GM12878 (cell line): ENCODE measurements at regions not wholly inside any gene's neighbourhood (a gene's known extent, or its start where the extent isn't known, plus 50 kb on each side); places are given as distances from the start of the nearest gene placed in this dataset.

Experiments used
- ATAC-seq: fragments of 200-7000 bp; cut with Tn5 transposase; 3 replicates; pipeline ENCODE4 v1.9.1; 2020; ENCODE audit warnings: mild to moderate bottlenecking, moderate library complexity
- BruUV-seq: library from RNA; stranded (reverse); fragments of 400-500 nt; replicated peaks from 2 replicates; lab custom pipeline; 2021; lab: Mats Ljungman, UMichigan
- CTCF ChIA-PET: fragments of 300-600 bp; sonication (Branson Sonifier 250); formaldehyde crosslinking; extraction: SDS; loops from one replicate; lab custom pipeline; 2021; ENCODE audit warnings: inconsistent platforms; lab: Yijun Ruan, JAX
- POLR2A ChIA-PET: fragments of 350-600 bp; formaldehyde crosslinking; extraction: SDS; loops from one replicate; lab custom pipeline; 2021; ENCODE audit warnings: inconsistent platforms; lab: Charles Lee
- RAD21 ChIA-PET: fragments of 300-600 bp; sonication (Branson Sonifier 250); formaldehyde crosslinking; loops from one replicate; lab custom pipeline; 2023; ENCODE audit warnings: antibody characterized with exemption; ENCODE audit not compliant: unreplicated experiment; lab: Charles Lee
- SMC1A ChIA-PET: fragments of 300-600 bp; sonication (Branson Sonifier 250); formaldehyde crosslinking; loops from one replicate; lab custom pipeline; 2023; ENCODE audit not compliant: unreplicated experiment, uncharacterized antibody; lab: Charles Lee
- DNase-seq: peaks from one replicate; pipeline ENCODE4 v3.0.0-alpha.2; 2011; ENCODE audit warnings: low read depth, low spot score
- FAIRE-seq: peaks from 3 replicates; lab custom pipeline; 2011; peaks lifted over from hg19 to GRCh38; lab: Jason Lieb, UNC
- H2AFZ ChIP-seq: 2 replicates; pipeline ENCODE4 v1.6.0; 2011; ENCODE audit warnings: low read depth, low read length, control low read depth; ENCODE audit not compliant: control insufficient read depth
- H3K27ac ChIP-seq: 2 replicates; pipeline ENCODE4 v1.5.1; 2011; ENCODE audit warnings: control low read depth; ENCODE audit not compliant: control insufficient read depth, insufficient read depth
- H3K27me3 ChIP-seq, 2 experiments: replicated peaks in 1 of 2; 2 replicates each; pipeline versions ENCODE4 v1.6.0 to v1.6.1; 2011; ENCODE audit warnings: low read length in 1 of 2; ENCODE audit not compliant: control insufficient read depth in 2 of 2, insufficient read depth in 2 of 2
- H3K36me3 ChIP-seq, 2 experiments: 2 replicates each; pipeline ENCODE4 v1.5.1; 2011; ENCODE audit warnings: low read length in 1 of 2; ENCODE audit not compliant: control insufficient read depth in 2 of 2, insufficient read depth in 2 of 2
- H3K4me1 ChIP-seq: 2 replicates; pipeline ENCODE4 v1.6.1; 2011; ENCODE audit warnings: mild to moderate bottlenecking, low read length, moderate library complexity, mixed read lengths; ENCODE audit not compliant: control insufficient read depth, insufficient read depth
- H3K4me2 ChIP-seq: 2 replicates; pipeline ENCODE4 v1.6.0; 2011; ENCODE audit warnings: control low read depth; ENCODE audit not compliant: control insufficient read depth, insufficient read depth
- H3K4me3 ChIP-seq: fragments of 200-600 bp; sonication (generic); 2 replicates; pipeline ENCODE4 v1.5.1; 2016
- H3K79me2 ChIP-seq: 2 replicates; pipeline ENCODE4 v1.6.0; 2011; ENCODE audit warnings: low read length; ENCODE audit not compliant: control insufficient read depth, insufficient read depth
- H3K9ac ChIP-seq: 2 replicates; pipeline ENCODE4 v1.8.0; 2011; ENCODE audit warnings: low read length, control low read depth, mixed read lengths; ENCODE audit not compliant: control insufficient read depth, insufficient read depth
- H3K9me3 ChIP-seq: replicated peaks from 3 replicates; pipeline ENCODE4 v1.5.1; 2011; ENCODE audit warnings: mild to moderate bottlenecking, low read length; ENCODE audit not compliant: control insufficient read depth, insufficient read depth
- H4K20me1 ChIP-seq: 2 replicates; pipeline ENCODE4 v1.6.0; 2011; ENCODE audit not compliant: control insufficient read depth, insufficient read depth
- ATF7 ChIP-seq: fragments of 450-650 bp; IDR thresholded peaks from 2 replicates; pipeline ENCODE4 v1.6.1; 2016; ENCODE audit warnings: low read depth, mild to moderate bottlenecking
- BACH1 ChIP-seq: fragments of 450-650 bp; IDR thresholded peaks from 2 replicates; pipeline ENCODE4 v1.6.1; 2017; ENCODE audit warnings: mild to moderate bottlenecking, borderline replicate concordance
- CHD1 ChIP-seq: IDR thresholded peaks from 2 replicates; pipeline ENCODE4 v1.6.1; 2012; ENCODE audit warnings: low read depth, low read length, improper control_type of control experiment
- E2F4 ChIP-seq: IDR thresholded peaks from 2 replicates; pipeline ENCODE4 v1.6.1; 2012; ENCODE audit warnings: low read depth, low read length, improper control_type of control experiment
- EGR1 ChIP-seq, 2 experiments: IDR thresholded peaks; 1 replicate in 1 of 2; 2 replicates in 1 of 2; pipeline ENCODE4 v1.6.1; 2011 to 2012; ENCODE audit warnings: low read depth in 2 of 2, low read length in 2 of 2, borderline replicate concordance in 1 of 2, mild to moderate bottlenecking in 1 of 2, moderate library complexity in 1 of 2
- KDM1A ChIP-seq: fragments of 200-600 bp; sonication (generic); IDR thresholded peaks from 2 replicates; pipeline ENCODE4 v1.6.1; 2016; ENCODE audit warnings: borderline replicate concordance
- MTA2 ChIP-seq: fragments of 450-650 bp; IDR thresholded peaks from 2 replicates; pipeline ENCODE4 v1.6.1; 2016; ENCODE audit warnings: low read depth, mild to moderate bottlenecking, moderate library complexity
- POLR2AphosphoS5 ChIP-seq: IDR thresholded peaks from 2 replicates; pipeline ENCODE4 v1.6.1; 2011; ENCODE audit warnings: mild to moderate bottlenecking, low read length, inconsistent platforms
- RAD51 ChIP-seq: fragments of 450-650 bp; IDR thresholded peaks from 2 replicates; pipeline ENCODE4 v1.6.1; 2016; ENCODE audit warnings: moderate library complexity, mild to moderate bottlenecking, inconsistent platforms
- RELA ChIP-seq: fragments of 450-650 bp; IDR thresholded peaks from 2 replicates; pipeline ENCODE4 v1.8.0; 2014; ENCODE audit warnings: borderline replicate concordance; ENCODE audit not compliant: partially characterized antibody
- RUNX3 ChIP-seq: IDR thresholded peaks from 2 replicates; pipeline ENCODE4 v1.6.1; 2012; ENCODE audit warnings: low read length, inconsistent platforms
- SIN3A ChIP-seq: IDR thresholded peaks from 2 replicates; pipeline ENCODE4 v1.6.1; 2012; ENCODE audit warnings: low read depth, low read length, improper control_type of control experiment
- SP1 ChIP-seq: IDR thresholded peaks from one replicate; pipeline ENCODE4 v1.6.1; 2011; ENCODE audit warnings: low read depth, low read length
- STAT3 ChIP-seq: IDR thresholded peaks from 2 replicates; pipeline ENCODE4 v1.6.1; 2011; ENCODE audit warnings: low read depth, low read length, improper control_type of control experiment
- TBL1XR1 ChIP-seq: IDR thresholded peaks from 2 replicates; pipeline ENCODE4 v1.6.1; 2012; ENCODE audit warnings: low read depth, low read length, improper control_type of control experiment
- ZBTB4 ChIP-seq: fragments of 450-650 bp; formaldehyde crosslinking; IDR thresholded peaks from 2 replicates; pipeline ENCODE4 v1.4.0; 2022; ENCODE audit warnings: mild to moderate bottlenecking, moderate library complexity
- ZNF24 ChIP-seq: fragments of 450-650 bp; IDR thresholded peaks from 2 replicates; pipeline ENCODE4 v1.6.1; 2017; ENCODE audit warnings: antibody characterized with exemption, mild to moderate bottlenecking
- ZNF274 ChIP-seq: IDR thresholded peaks from one replicate; pipeline ENCODE4 v1.8.0; 2011; ENCODE audit not compliant: insufficient read length, insufficient read depth
- ZNF384 ChIP-seq: IDR thresholded peaks from 2 replicates; pipeline ENCODE4 v1.6.1; 2012; ENCODE audit warnings: low read depth, mild to moderate bottlenecking, low read length, improper control_type of control experiment, borderline replicate concordance
- ZSCAN29 ChIP-seq: fragments of 450-650 bp; IDR thresholded peaks from 2 replicates; pipeline ENCODE4 v1.6.1; 2017; ENCODE audit warnings: mild to moderate bottlenecking, moderate library complexity
- WGBS: methylation state at CpG from one replicate; pipeline ENCODE4 v1.1.6; 2016; ENCODE audit warnings: low lambda C conversion rate; ENCODE audit not compliant: insufficient replicate concordance, insufficient coverage; ENCODE audit errors: missing lambda C conversion rate; 5-methylcytosine and 5-hydroxymethylcytosine counted together
- in situ Hi-C: fragments of 300-500 bp; cut with MboI; formaldehyde crosslinking; loops from 9 replicates; pipeline ENCODE4 v1.14.3; 2018; ENCODE audit warnings: mixed read lengths
- intact Hi-C: fragments of 100-400 bp; cut with micrococcal nuclease; formaldehyde crosslinking; loops from one replicate; pipeline ENCODE4 v1.14.2; 2022; ENCODE audit not compliant: unreplicated experiment

GRCh38 chr11:23317816-23318215 is 457.5 kb upstream of the CCDC179 start:
- RAD21 ChIA-PET = no interaction called here
- no TSS peak for BruUV-seq
- FAIRE-seq = no peak

GRCh38 chr11:23318670-23319069 is 458.4 kb upstream of the CCDC179 start:
- SMC1A ChIA-PET = no interaction called here
- TF ChIP-seq ZBTB4 (CRISPR knock-in tag) (no peak), RUNX3 (no peak), MTA2 (no peak), SP1 (no peak), ATF7 (no peak), ZSCAN29 (no peak), SIN3A (no peak), BACH1 (no peak), ZNF24 (no peak), RAD51 (no peak), EGR1 (IDR thresholded peaks at IDR 0.05; ENCODE audit: borderline replicate concordance in 1 of 2, low read depth in 2 of 2, low read length in 2 of 2) (no peak), TBL1XR1 (no peak), E2F4 (no peak), CHD1 (no peak)

More at GRCh38 chr11:23317816-23318215, 457.5 kb upstream of the CCDC179 start:
- TF ChIP-seq ZNF384 = no peak
- no peak for TF ChIP-seq SIN3A
- no peak for TF ChIP-seq POLR2AphosphoS5
- TF ChIP-seq ZNF274 = no peak
- TF ChIP-seq MTA2 = no peak
- TF ChIP-seq STAT3 = no peak
- TF ChIP-seq RELA = no peak
- TF ChIP-seq KDM1A = no peak
- ChIA-PET CTCF (no interaction called here), SMC1A (no interaction called here), POLR2A (no interaction called here)
- Histone ChIP-seq H3K9ac (no peak overlapping the region), H3K27ac (no peak overlapping the region), H3K9me3 (no peaks in the 10 kb centered on the region), H3K4me3 (no peak overlapping the region), H3K27me3 (no peaks in the 10 kb centered on the region), H2AFZ (no peak overlapping the region), H4K20me1 (no peaks in the 10 kb centered on the region), H3K4me1 (no peaks in the 10 kb centered on the region), H3K4me2 (no peak overlapping the region), H3K79me2 (no peaks in the 10 kb centered on the region), H3K36me3 (no peaks in the 10 kb centered on the region)
- intact Hi-C loops (no loop called here), in situ Hi-C loops (no loop called here)
- no peak for DNase-seq
- WGBS = 35% methylated on average over 1 of the region's 1 CpG
- no peak for ATAC-seq

More at GRCh38 chr11:23318670-23319069, 458.4 kb upstream of the CCDC179 start:
- H3K27ac ChIP-seq = no peak overlapping the region
- DNase-seq (no peak), ATAC-seq (no peak), FAIRE-seq (no peak)
- BruUV-seq = no TSS peak
- in situ Hi-C loops (no loop called here), intact Hi-C loops (no loop called here)
- no peaks in the 10 kb centered on the region for H3K79me2 ChIP-seq
- no peak overlapping the region for H3K9ac ChIP-seq
- no peaks in the 10 kb centered on the region for H4K20me1 ChIP-seq
- ChIA-PET RAD21 (no interaction called here), CTCF (interaction anchor here (0.6 kb wide), 1 partner anchor 23 kb away, joined by 3 read pairs; no protein-coding TSS in a partner anchor), POLR2A (no interaction called here)
- H2AFZ ChIP-seq = no peak overlapping the region
- no peaks in the 10 kb centered on the region for H3K9me3 ChIP-seq
- H3K36me3 ChIP-seq = no peaks in the 10 kb centered on the region
- no peak overlapping the region for H3K4me3 ChIP-seq
- 0% methylated on average over 1 of the region's 1 CpG for whole genome bisulfite sequencing
- no peaks in the 10 kb centered on the region for H3K4me1 ChIP-seq
- H3K27me3 ChIP-seq = no peaks in the 10 kb centered on the region
- H3K4me2 ChIP-seq = no peak overlapping the region
